ENCODE measurements at regions not wholly inside any gene's neighbourhood (a gene's known extent, or its start where the extent isn't known, plus 50 kb on each side); places are given as distances from the start of the nearest gene placed in this dataset.

GRCh38 chr10:47107007-47107747 is 192.8 kb upstream of the GDF10 start:
- POLR2A ChIA-PET (ENCODE audit: unreplicated experiment) = no interaction called here

GRCh38 chr10:47109906-47110305 is 190.1 kb upstream of the GDF10 start:
- DNase-seq = no peak
- H3K27ac ChIP-seq = no peak overlapping the region
- H3K9me2 ChIP-seq (ENCODE audit: insufficient read depth) = no peaks in the 10 kb centered on the region
- H3K79me2 ChIP-seq (ENCODE audit: low read depth) = no peaks in the 10 kb centered on the region
- H3K4me1 ChIP-seq (replicated peaks; ENCODE audit: insufficient read depth) = no peaks in the 10 kb centered on the region; the same call in 1 of the 2 replicates
- BruUV-seq (replicated peaks) = no TSS peak
- no peaks in the 10 kb centered on the region for H3K9me3 ChIP-seq (ENCODE audit: insufficient read depth, low read depth)
- intact Hi-C loops (cut with micrococcal nuclease; ENCODE audit: unreplicated experiment) = no loop called here
- H3K27me3 ChIP-seq (ENCODE audit: insufficient read depth, low read depth) = no peaks in the 10 kb centered on the region
- no peaks in the 10 kb centered on the region for H3F3A ChIP-seq (ENCODE audit: insufficient read depth, low read depth)
- no peaks in the 10 kb centered on the region for H4K20me1 ChIP-seq (ENCODE audit: insufficient read depth)
- H3K4me2 ChIP-seq = no peak overlapping the region
- no peaks in the 10 kb centered on the region for H3K36me3 ChIP-seq (ENCODE audit: low read depth)
- H3K4me3 ChIP-seq = no peak overlapping the region
- no peak for TF ChIP-seq EZH2 (IDR thresholded peaks at IDR 0.05; ENCODE audit: low read depth)
- TF ChIP-seq, protein P1, sequence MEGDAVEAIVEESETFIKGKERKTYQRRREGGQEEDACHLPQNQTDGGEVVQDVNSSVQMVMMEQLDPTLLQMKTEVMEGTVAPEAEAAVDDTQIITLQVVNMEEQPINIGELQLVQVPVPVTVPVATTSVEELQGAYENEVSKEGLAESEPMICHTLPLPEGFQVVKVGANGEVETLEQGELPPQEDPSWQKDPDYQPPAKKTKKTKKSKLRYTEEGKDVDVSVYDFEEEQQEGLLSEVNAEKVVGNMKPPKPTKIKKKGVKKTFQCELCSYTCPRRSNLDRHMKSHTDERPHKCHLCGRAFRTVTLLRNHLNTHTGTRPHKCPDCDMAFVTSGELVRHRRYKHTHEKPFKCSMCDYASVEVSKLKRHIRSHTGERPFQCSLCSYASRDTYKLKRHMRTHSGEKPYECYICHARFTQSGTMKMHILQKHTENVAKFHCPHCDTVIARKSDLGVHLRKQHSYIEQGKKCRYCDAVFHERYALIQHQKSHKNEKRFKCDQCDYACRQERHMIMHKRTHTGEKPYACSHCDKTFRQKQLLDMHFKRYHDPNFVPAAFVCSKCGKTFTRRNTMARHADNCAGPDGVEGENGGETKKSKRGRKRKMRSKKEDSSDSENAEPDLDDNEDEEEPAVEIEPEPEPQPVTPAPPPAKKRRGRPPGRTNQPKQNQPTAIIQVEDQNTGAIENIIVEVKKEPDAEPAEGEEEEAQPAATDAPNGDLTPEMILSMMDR (conservative IDR thresholded peaks at IDR 0.05) = no peak
- POLR2A ChIA-PET (ENCODE audit: unreplicated experiment) = no interaction called here
- CTCF ChIA-PET = no interaction called here
- no peak overlapping the region for H2AFZ ChIP-seq

More at GRCh38 chr10:47107007-47107747, 192.8 kb upstream of the GDF10 start:
- no peaks in the 10 kb centered on the region for H3K9me3 ChIP-seq (ENCODE audit: insufficient read depth, low read depth)
- no peak for DNase-seq
- H3K36me3 ChIP-seq (ENCODE audit: low read depth) = no peaks in the 10 kb centered on the region
- H3F3A ChIP-seq (ENCODE audit: insufficient read depth, low read depth) = no peaks in the 10 kb centered on the region
- no peak overlapping the region for H2AFZ ChIP-seq
- H3K27ac ChIP-seq = no peak overlapping the region
- H3K27me3 ChIP-seq (ENCODE audit: insufficient read depth, low read depth) = no peaks in the 10 kb centered on the region
- no peaks in the 10 kb centered on the region for H3K79me2 ChIP-seq (ENCODE audit: low read depth)
- CTCF ChIA-PET = no interaction called here
- intact Hi-C loops (cut with micrococcal nuclease; ENCODE audit: unreplicated experiment) = no loop called here
- no peak overlapping the region for H3K4me3 ChIP-seq
- H3K4me2 ChIP-seq = no peak overlapping the region
- no TSS peak for BruUV-seq (replicated peaks)
- TF ChIP-seq EZH2 (IDR thresholded peaks at IDR 0.05; ENCODE audit: low read depth) = no peak
- TF ChIP-seq, protein P1 (conservative IDR thresholded peaks at IDR 0.05) = no peak
- H4K20me1 ChIP-seq (ENCODE audit: insufficient read depth) = no peaks in the 10 kb centered on the region
- H3K9me2 ChIP-seq (ENCODE audit: insufficient read depth) = no peaks in the 10 kb centered on the region
- H3K4me1 ChIP-seq (replicated peaks; ENCODE audit: insufficient read depth) = no peaks in the 10 kb centered on the region; the same call in 1 of the 2 replicates

DNA sequence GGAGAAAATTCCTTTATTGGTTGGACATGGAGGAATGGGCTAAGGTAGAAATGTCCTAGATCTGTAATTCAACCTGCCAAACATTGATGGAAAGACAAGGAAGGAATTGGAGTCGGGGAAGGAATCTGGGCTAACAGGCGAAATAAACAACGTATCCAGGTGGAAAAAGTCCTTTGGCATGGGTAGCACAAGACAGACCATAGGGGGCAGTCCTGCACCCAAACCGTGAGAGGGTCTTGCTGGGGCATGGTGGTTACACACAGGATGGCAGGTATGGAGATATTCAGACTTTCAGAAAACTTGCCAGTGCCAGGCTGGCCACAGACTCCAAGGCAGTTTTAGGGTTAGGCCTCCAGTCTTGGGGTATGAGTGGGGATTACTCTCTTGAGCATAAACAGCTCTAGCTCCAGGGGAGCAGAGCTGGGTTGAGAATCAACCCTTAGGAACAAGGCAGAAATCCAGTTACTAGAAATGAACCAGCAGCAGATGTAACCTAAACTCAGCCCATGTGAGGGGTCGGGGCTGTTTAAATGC is 188.6 kb upstream of the GDF10 start:
- no peak for DNase-seq
- no peaks in the 10 kb centered on the region for H3K36me3 ChIP-seq (ENCODE audit: low read depth)
- no TSS peak for BruUV-seq (replicated peaks)
- CTCF ChIA-PET = no interaction called here
- H2AFZ ChIP-seq = no peak overlapping the region
- no peaks in the 10 kb centered on the region for H3K27me3 ChIP-seq (ENCODE audit: insufficient read depth, low read depth)
- H3K4me2 ChIP-seq = no peak overlapping the region
- H3K9me2 ChIP-seq (ENCODE audit: insufficient read depth) = no peaks in the 10 kb centered on the region
- TF ChIP-seq, protein P1 (conservative IDR thresholded peaks at IDR 0.05) = no peak
- TF ChIP-seq EZH2 (IDR thresholded peaks at IDR 0.05; ENCODE audit: low read depth) = no peak
- no peaks in the 10 kb centered on the region for H3K4me1 ChIP-seq (replicated peaks; ENCODE audit: insufficient read depth)
- H4K20me1 ChIP-seq (ENCODE audit: insufficient read depth) = no peaks in the 10 kb centered on the region
- POLR2A ChIA-PET (ENCODE audit: unreplicated experiment) = no interaction called here
- intact Hi-C loops (cut with micrococcal nuclease; ENCODE audit: unreplicated experiment) = no loop called here
- no peak overlapping the region for H3K4me3 ChIP-seq
- no peaks in the 10 kb centered on the region for H3K79me2 ChIP-seq (ENCODE audit: low read depth)
- H3F3A ChIP-seq (ENCODE audit: insufficient read depth, low read depth) = no peaks in the 10 kb centered on the region
- H3K9me3 ChIP-seq (ENCODE audit: insufficient read depth, low read depth) = no peaks in the 10 kb centered on the region
- no peak overlapping the region for H3K27ac ChIP-seq
